HG03565 (cell line): ENCODE measurements at regions not wholly inside any gene's neighbourhood (a gene's known extent, or its start where the extent isn't known, plus 50 kb on each side); places are given as distances from the start of the nearest gene placed in this dataset.

Experiments used
- ATAC-seq: cut with Tn5 transposase; IDR thresholded peaks from one replicate; pipeline ENCODE4 v1.9.1; 2021; ENCODE audit warnings: mild to moderate bottlenecking, moderate library complexity; ENCODE audit not compliant: unreplicated experiment

GRCh38 chrX:10744007-10744406 is 123.6 kb upstream of the MID1 start:
- no peak for ATAC-seq

GRCh38 chrX:10747975-10748374 is 127.6 kb upstream of the MID1 start:
- no peak for ATAC-seq

GRCh38 chrX:10749113-10749512 is 128.7 kb upstream of the MID1 start:
- no peak for ATAC-seq

- no peak for ATAC-seq
These were observed 130.2 kb upstream of the MID1 start for GRCh38 chrX:10750581-10750980.

- ATAC-seq = no peak
These were observed 132.7 kb upstream of the MID1 start for GRCh38 chrX:10753116-10753515.

- no peak for ATAC-seq
These were observed 134.1 kb upstream of the MID1 start for GRCh38 chrX:10754445-10754844.

GRCh38 chrX:10755439-10756334 is 135.3 kb upstream of the MID1 start:
- no peak for ATAC-seq

- ATAC-seq = no peak
These were observed 136.1 kb upstream of the MID1 start for GRCh38 chrX:10756441-10756840.

- ATAC-seq = no peak
These were observed 138.9 kb upstream of the MID1 start for GRCh38 chrX:10759141-10759799.

GRCh38 chrX:10761447-10761846 is 141.1 kb upstream of the MID1 start:
- no peak for ATAC-seq

- peak; percentile 64 for ATAC-seq
These were observed 148.8 kb upstream of the MID1 start for GRCh38 chrX:10769195-10769594.

- ATAC-seq = no peak
These were observed 149.6 kb upstream of the MID1 start for GRCh38 chrX:10769696-10770619.

- ATAC-seq = no peak
These were observed 152.9 kb upstream of the MID1 start for GRCh38 chrX:10773318-10773717.

GRCh38 chrX:10781847-10782530 is 161.6 kb upstream of the MID1 start:
- no peak for ATAC-seq

GRCh38 chrX:10783451-10783995 is 163.1 kb upstream of the MID1 start:
- no peak for ATAC-seq

- ATAC-seq = no peak
These were observed 166.9 kb upstream of the MID1 start for GRCh38 chrX:10787264-10787663.

GRCh38 chrX:10794203-10794630 is 173.8 kb upstream of the MID1 start:
- ATAC-seq = no peak

- ATAC-seq = no peak
These were observed 175.3 kb upstream of the MID1 start for GRCh38 chrX:10795721-10796120.

- no peak for ATAC-seq
These were observed 177.1 kb upstream of the MID1 start for GRCh38 chrX:10797466-10797865.

- ATAC-seq = no peak
These were observed 177.7 kb upstream of the MID1 start for GRCh38 chrX:10798041-10798440.
